GM10266 (cell line): ENCODE measurements at regions not wholly inside any gene's neighbourhood (a gene's known extent, or its start where the extent isn't known, plus 50 kb on each side); places are given as distances from the start of the nearest gene placed in this dataset.

ENCODE experiments used
- DNase-seq: peaks from one replicate; pipeline ENCODE4 v3.0.0; 2012; ENCODE audit errors: extremely low spot score
- CTCF ChIP-seq: IDR thresholded peaks from 2 replicates; pipeline ENCODE4 v1.5.1; 2012; ENCODE audit warnings: mild to moderate bottlenecking, low read depth; ENCODE audit not compliant: control insufficient read depth, insufficient read depth; ENCODE audit errors: missing control alignments

GRCh38 chr5:114053372-114053771 is 308.5 kb upstream of the KCNN2 start:
- no peak for TF ChIP-seq CTCF
- DNase-seq = no peak

GRCh38 chr5:114054594-114054993 is 307.3 kb upstream of the KCNN2 start:
- no peak for DNase-seq
- TF ChIP-seq CTCF = no peak

GRCh38 chr5:114055318-114056184 is 306.3 kb upstream of the KCNN2 start:
- no peak for TF ChIP-seq CTCF
- no peak for DNase-seq

- TF ChIP-seq CTCF = no peak
- DNase-seq = no peak
Measured at GRCh38 chr5:114056185-114056538, 305.7 kb upstream of the KCNN2 start.

GRCh38 chr5:114060866-114061265 is 301.0 kb upstream of the KCNN2 start:
- no peak for DNase-seq
- no peak for TF ChIP-seq CTCF

GRCh38 chr5:114062932-114063867 is 298.7 kb upstream of the KCNN2 start:
- TF ChIP-seq CTCF = no peak
- no peak for DNase-seq

GRCh38 chr5:114065912-114066311 is 296.0 kb upstream of the KCNN2 start:
- TF ChIP-seq CTCF = no peak
- DNase-seq = no peak
